BJ (cell line): ENCODE measurements at regions not wholly inside any gene's neighbourhood (a gene's known extent, or its start where the extent isn't known, plus 50 kb on each side); places are given as distances from the start of the nearest gene placed in this dataset.
"Not testable (repeated sequence)": the region's sequence is repeated elsewhere in the genome, so short reads cannot be mapped to it uniquely, and the experiment has no call there.

Source experiments
- CTCF ChIA-PET: fragments of 350-600 bp; formaldehyde crosslinking; extraction: SDS; loops from one replicate; lab custom pipeline; 2021; ENCODE audit warnings: antibody characterized with exemption, inconsistent platforms; lab: Yijun Ruan, JAX
- POLR2A ChIA-PET: fragments of 300-600 bp; sonication (Branson Sonifier 250); formaldehyde crosslinking; extraction: SDS; loops from one replicate; lab custom pipeline; 2021; ENCODE audit warnings: antibody characterized with exemption; lab: Charles Lee
- DNase-seq: peaks from one replicate; pipeline ENCODE4 v3.0.0-alpha.2; 2011; ENCODE audit warnings: low read depth
- H3K27me3 ChIP-seq: 2 replicates; pipeline ENCODE4 v1.6.0; 2011; ENCODE audit warnings: low read length; ENCODE audit not compliant: control insufficient read depth, insufficient read depth
- H3K36me3 ChIP-seq: 2 replicates; pipeline ENCODE4 v1.5.1; 2011; ENCODE audit warnings: low read length; ENCODE audit not compliant: control insufficient read depth, insufficient read depth
- H3K4me3 ChIP-seq: 2 replicates; pipeline ENCODE4 v1.5.1; 2011; ENCODE audit warnings: low read depth, mild to moderate bottlenecking, control low read depth, low read length

DNA sequence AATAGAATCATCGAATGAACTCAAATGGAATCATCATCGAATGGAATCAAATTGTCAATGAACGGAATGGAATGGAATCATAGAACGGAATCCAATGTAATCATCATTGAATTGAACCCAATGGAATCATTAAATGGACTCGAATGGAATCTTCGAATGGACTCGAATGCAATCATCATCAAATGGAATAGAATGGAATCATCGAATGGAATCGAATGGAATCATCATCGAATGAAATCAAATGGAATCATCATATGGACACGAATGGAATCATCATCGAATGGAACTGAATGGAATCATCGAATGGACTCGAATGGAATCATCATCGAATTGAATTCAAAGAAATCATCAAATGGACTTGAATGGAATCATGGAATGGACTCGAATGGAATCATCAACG, 226.2 kb downstream of the SHCBP1 start:
- CTCF ChIA-PET, DNase-seq, POLR2A ChIA-PET, H3K27me3 ChIP-seq, H3K4me3 ChIP-seq, H3K36me3 ChIP-seq: not testable (repeated sequence)

DNA sequence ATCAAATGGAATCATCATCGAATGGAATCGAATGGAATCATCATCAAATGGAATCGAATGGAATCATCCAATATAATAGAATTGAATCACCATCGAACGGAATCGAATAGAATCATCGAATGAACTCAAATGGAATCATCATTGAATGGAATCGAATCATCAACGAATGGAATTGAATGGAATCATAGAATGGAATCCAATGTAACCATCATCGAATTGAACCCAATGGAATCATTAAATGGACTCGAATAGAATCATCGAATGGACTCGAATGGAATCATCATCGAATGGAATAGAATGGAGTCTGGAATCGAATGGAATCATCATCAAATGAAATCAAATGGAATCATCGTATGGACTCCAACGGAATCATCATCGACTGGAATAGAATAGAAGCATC, 227.0 kb downstream of the SHCBP1 start:
- H3K27me3 ChIP-seq, H3K4me3 ChIP-seq, POLR2A ChIA-PET, DNase-seq, CTCF ChIA-PET, H3K36me3 ChIP-seq: not testable (repeated sequence)

DNA sequence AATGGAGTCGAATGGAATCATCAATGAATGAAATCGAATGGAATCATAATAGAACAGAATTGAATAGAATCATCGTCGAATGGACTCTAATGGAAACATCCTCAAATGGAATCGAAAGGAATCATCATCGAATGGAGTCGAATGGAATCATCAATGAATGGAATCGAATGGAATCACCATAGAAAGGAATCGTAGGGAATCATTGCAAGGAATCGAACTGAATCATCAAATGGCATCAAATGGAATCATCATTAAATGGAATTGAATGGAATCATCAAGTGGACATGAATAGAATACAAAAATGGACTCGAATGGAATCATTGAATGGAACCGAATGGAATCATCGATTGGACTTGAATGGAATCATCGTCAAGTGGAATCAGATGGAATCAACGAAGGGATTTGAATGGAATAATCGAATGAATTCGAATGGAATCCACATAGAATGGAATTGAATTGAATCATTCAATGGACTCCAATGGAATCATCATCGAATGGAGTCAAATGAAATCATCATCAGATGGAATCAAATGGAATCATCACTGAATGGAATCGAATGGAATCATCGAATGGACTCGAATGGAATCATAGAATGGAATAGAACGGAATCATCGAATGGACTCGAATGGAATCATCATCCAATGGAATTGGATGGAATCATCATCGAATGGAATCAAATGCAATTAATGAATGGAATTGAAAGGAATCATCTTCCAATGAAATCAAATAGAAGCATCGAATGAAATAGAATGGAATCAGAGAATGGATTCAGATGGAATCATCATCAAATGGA, 228.1 kb downstream of the SHCBP1 start:
- CTCF ChIA-PET, H3K36me3 ChIP-seq, H3K27me3 ChIP-seq, POLR2A ChIA-PET, DNase-seq, H3K4me3 ChIP-seq: not testable (repeated sequence)

DNA sequence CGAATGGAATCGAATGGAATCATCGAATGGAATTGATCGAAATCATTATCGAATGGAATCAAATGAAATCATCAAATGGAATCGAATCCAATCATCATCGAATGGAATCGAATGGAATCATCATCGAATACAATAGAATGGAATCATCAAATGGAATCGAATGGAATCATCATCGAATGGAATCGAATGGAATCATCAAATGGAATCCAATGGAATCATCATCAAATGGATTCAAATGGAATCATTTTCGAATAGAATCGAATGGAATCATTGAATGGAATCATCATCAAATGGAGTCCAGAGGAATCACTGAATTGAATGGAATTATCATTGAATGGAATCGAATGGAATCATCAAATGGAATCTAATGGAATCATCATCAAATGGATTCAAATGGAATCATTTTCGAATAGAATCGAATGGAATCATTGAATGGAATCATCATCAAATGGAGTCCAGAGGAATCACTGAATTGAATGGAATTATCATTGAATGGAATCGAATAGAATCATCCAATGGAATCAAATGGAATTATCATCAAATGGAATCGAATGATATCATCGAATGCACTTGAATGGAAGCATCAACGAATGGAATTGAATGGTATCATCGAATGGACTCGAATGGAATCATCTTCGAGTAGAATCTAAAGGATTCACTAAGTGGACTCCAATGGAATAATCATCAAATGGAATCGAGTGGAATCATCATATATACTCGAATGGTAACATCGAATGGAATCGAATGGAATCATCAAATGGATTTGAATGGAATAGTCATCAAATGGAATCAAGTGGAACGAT, 230.3 kb downstream of the SHCBP1 start:
- H3K4me3 ChIP-seq, DNase-seq, POLR2A ChIA-PET, CTCF ChIA-PET, H3K27me3 ChIP-seq, H3K36me3 ChIP-seq: not testable (repeated sequence)

DNA sequence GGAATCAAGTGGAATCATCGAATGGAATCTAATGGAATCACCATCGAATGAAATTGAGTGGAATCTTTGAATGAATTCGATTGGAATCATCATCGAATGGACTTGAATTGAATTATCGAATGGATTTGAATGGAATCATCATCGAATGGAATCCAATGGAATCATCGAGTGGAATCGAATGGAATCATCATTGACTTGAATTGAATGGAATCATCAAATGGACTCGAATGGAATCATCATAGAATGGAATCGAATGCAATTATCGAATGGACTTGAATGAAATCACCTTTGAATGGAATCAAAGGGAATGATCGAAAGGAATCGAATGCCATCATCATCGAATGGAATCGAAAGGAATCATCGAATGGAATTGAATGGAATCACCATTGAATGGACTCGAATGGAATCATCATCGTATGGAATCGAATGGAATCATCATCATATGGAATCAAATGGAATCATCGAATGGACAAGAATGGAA, 231.6 kb downstream of the SHCBP1 start:
- H3K27me3 ChIP-seq, H3K4me3 ChIP-seq, H3K36me3 ChIP-seq, CTCF ChIA-PET, POLR2A ChIA-PET: not testable (repeated sequence)
- DNase-seq, result peak; percentile 11

DNA sequence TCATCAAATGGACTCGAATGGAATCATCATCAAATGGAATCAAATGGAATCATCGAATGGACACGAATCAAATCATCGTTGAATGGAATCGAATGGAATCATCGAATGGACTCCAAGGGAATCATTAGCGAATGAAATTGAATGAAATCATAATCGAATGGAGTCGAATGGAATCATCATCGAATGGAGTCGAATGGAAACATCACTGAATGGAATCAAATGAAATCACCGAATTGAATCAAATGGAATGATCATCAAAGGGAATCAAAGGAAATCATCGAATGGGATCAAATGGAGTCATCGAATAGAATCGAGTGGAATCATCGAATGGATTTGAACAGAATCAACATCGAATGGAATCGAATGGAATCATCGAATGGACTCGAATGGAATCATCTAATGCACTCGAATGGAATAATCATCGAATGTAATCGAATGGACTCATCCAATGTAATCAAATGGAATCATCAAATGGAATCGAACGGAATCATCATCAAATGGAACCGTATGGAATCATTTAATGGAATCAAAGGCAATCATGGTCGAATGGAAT, 232.2 kb downstream of the SHCBP1 start:
- POLR2A ChIA-PET, DNase-seq, CTCF ChIA-PET, H3K36me3 ChIP-seq, H3K4me3 ChIP-seq, H3K27me3 ChIP-seq: not testable (repeated sequence)

DNA sequence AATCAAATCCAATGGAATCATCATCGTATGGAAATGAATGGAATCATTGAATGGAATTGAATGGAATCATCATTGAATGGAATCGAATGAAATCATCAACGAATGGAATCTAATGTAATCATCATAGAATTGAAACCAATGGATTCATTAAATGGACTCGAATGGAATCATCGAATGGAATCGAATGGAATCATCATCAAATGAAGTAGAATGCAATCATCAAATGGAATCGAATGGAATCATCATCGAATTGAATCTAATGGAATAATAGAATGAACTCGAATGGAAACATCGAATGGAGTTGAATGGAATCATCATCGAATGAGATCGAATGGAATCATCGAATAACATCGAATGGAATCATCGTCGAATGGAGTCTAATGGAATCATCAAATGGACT, 232.8 kb downstream of the SHCBP1 start:
- POLR2A ChIA-PET, H3K27me3 ChIP-seq, H3K4me3 ChIP-seq, CTCF ChIA-PET, DNase-seq, H3K36me3 ChIP-seq: not testable (repeated sequence)

DNA sequence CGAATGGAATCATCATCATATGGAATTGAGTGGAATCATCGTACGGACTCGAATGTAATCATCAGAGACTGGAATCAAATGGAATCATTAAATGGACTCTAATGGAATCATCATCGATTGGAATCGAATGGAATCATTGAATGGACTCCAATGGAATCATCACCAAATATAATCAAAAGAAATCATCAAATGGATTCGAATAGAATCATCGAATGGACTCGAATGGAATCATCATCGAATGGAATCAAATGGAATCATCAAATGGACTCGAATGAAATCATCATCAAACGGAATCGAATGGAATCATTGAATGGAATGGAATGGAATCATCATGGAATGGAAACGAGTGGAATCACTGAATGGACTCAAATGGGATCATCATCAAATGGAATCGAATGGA, 233.5 kb downstream of the SHCBP1 start:
- DNase-seq, CTCF ChIA-PET, H3K4me3 ChIP-seq, POLR2A ChIA-PET, H3K36me3 ChIP-seq, H3K27me3 ChIP-seq: not testable (repeated sequence)

DNA sequence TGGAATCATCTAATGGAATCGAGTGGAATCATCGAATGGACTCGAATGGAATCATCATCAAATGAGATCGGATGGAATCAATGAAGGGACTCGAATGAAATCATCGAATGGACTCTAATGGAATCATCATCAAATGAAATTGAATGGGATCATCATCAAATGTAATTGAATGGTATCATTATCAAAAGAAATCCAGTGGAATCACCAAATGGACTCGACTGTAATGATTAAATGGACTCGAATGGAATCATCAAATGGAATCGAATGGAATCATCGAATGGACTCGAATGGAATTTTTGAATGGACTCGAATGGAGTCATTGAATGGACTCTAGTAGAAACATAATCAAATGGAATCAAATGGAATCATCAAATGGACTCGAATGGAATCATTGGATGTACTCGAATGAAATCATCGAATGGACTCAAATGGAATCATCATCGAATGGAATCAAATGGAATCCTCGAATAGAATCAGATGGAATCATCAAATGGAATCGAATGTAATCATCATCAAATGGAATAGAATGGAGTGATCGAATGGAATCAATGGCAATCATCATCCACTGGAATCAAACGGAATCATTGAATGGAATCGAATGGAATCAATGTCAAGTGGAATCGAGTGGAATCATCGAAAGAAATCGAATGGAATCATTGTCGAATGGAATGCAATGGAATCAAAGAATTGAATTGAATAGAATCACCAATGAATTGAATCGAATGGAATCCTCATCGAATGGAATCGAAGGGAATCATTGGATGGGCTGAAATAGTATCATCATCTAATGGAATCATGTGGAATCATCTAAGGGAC, 234.2 kb downstream of the SHCBP1 start:
- H3K4me3 ChIP-seq, CTCF ChIA-PET, DNase-seq, H3K36me3 ChIP-seq, H3K27me3 ChIP-seq, POLR2A ChIA-PET: not testable (repeated sequence)

DNA sequence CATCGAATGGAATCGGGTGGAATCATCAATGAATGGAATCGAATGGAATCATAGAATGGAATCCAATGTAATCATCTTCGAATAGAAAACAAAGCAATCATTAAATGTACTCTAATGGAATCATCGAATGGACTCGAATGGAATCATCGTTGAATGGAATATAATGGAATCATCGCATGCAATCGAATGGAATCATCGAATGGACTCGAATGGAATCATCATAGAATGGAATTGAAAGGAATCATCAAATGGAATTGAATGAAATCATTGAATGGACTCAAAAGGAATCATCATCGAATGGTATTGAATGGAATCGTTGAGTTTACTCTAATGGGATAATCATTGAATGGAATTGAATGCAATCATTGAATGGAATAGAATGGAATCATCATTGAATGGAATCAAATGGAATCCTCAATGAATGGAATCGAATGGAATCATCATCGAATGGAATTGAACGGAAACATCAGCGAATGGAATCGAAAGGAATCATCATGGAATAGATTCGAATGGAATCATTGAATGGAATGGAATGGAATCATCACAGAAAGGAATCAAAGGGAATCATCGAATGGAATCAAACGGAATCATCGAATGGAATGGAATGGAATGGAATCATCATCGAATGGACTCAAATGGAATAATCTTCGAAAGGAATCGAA, 234.9 kb downstream of the SHCBP1 start:
- H3K36me3 ChIP-seq, POLR2A ChIA-PET, H3K4me3 ChIP-seq, H3K27me3 ChIP-seq, CTCF ChIA-PET, DNase-seq: not testable (repeated sequence)

DNA sequence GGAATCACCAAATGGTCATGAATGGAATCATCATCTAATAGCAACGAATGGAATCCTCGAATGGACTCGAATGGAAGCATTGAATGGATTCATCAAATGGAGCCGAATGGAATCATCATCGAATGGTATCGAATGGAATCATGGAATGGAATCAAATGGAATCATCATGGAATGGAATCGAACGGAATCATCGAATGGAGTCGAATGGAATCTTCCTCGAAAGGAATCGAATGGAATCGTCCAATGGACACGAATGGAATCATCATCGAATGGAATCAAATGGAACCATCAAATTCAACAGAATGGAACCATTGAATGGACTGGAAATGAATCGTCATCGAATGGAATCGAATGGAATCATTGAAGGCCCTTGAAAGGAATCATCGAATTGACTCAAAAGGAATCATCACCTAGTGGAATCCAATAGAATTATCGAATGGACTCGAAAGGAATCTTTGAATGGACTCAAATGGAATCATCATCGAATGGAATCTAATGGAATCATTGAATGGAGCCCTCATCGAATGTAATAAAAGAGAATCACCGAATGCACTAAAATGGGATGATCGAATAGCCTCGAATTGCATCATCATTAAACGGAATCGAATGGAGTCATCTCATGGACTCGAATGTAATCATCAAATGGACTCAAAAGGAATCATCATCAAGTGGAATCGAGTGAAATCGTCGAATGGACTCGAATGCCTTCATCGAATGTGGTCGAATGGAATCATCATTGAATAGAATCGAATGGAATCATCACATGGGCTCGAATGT, 236.7 kb downstream of the SHCBP1 start:
- POLR2A ChIA-PET, DNase-seq, H3K4me3 ChIP-seq, CTCF ChIA-PET, H3K36me3 ChIP-seq, H3K27me3 ChIP-seq: not testable (repeated sequence)
